Neural crest cell (in vitro differentiated cells): ENCODE measurements at regions not wholly inside any gene's neighbourhood (a gene's known extent, or its start where the extent isn't known, plus 50 kb on each side); places are given as distances from the start of the nearest gene placed in this dataset.

Experiments
- DNase-seq: peaks from one replicate; pipeline ENCODE4 v3.0.0; 2021; ENCODE audit warnings: low read depth, mixed read lengths, low spot score
- H3K27ac Mint-ChIP-seq: one replicate; pipeline ENCODE4 v1.8.0; 2021; ENCODE audit warnings: mild to moderate bottlenecking, mixed read lengths; ENCODE audit not compliant: unreplicated experiment
- H3K27me3 Mint-ChIP-seq: 2 replicates; pipeline ENCODE4 v1.8.0; 2021; ENCODE audit warnings: low read depth, mild to moderate bottlenecking, mixed read lengths
- H3K36me3 Mint-ChIP-seq: 2 replicates; pipeline ENCODE4 v1.8.0; 2021; ENCODE audit warnings: low read depth, mild to moderate bottlenecking, mixed read lengths
- H3K4me1 Mint-ChIP-seq: 2 replicates; pipeline ENCODE4 v1.8.0; 2021; ENCODE audit warnings: mixed read lengths
- H3K4me3 Mint-ChIP-seq: one replicate; pipeline ENCODE4 v1.8.0; 2021; ENCODE audit warnings: mild to moderate bottlenecking, mixed read lengths
- H3K9me3 Mint-ChIP-seq: 2 replicates; pipeline ENCODE4 v1.8.0; 2021; ENCODE audit warnings: mixed read lengths
- TF ChIP-seq, protein P1 (sequence below): fragments of 200-600 bp; sonication (generic); conservative IDR thresholded peaks from 2 replicates; pipeline ENCODE4 v1.5.0; 2021; ENCODE audit warnings: antibody characterized with exemption, mild to moderate bottlenecking

DNA sequence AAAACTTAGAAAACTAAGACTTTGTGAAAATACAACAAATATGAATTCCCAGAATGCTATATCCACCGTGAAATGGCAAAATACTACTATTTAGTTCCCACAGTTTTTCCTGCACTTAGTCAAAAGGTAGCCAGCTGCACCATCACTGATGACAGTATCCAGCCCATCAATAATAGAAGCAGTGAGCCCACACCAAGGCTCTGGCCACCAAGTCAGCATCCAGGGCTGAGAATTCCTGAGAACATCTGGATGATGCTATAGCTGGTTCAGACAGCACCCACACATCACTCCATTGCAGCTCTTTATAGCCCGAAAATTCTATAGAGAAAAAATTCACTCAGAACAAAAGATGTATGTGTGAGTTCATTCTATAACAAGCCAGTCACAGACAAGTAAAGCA, 159.1 kb upstream of the SPATS2L start:
- no peak overlapping the region for H3K27ac Mint-ChIP-seq
- TF ChIP-seq, protein P1, sequence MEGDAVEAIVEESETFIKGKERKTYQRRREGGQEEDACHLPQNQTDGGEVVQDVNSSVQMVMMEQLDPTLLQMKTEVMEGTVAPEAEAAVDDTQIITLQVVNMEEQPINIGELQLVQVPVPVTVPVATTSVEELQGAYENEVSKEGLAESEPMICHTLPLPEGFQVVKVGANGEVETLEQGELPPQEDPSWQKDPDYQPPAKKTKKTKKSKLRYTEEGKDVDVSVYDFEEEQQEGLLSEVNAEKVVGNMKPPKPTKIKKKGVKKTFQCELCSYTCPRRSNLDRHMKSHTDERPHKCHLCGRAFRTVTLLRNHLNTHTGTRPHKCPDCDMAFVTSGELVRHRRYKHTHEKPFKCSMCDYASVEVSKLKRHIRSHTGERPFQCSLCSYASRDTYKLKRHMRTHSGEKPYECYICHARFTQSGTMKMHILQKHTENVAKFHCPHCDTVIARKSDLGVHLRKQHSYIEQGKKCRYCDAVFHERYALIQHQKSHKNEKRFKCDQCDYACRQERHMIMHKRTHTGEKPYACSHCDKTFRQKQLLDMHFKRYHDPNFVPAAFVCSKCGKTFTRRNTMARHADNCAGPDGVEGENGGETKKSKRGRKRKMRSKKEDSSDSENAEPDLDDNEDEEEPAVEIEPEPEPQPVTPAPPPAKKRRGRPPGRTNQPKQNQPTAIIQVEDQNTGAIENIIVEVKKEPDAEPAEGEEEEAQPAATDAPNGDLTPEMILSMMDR = no peak
- H3K27me3 Mint-ChIP-seq = no peaks in the 10 kb centered on the region
- H3K4me3 Mint-ChIP-seq = no peak overlapping the region
- peaks cover 26% of the 10 kb centered on the region for H3K9me3 Mint-ChIP-seq
- no peak for DNase-seq
- H3K36me3 Mint-ChIP-seq = peaks cover 16% of the 10 kb centered on the region
- H3K4me1 Mint-ChIP-seq = peaks cover 6% of the 10 kb centered on the region

GRCh38 chr2:200148366-200148765, 158.1 kb upstream of the SPATS2L start:
- Mint-ChIP-seq H3K4me1 (peaks cover 6% of the 10 kb centered on the region), H3K27ac (no peak overlapping the region), H3K9me3 (peaks cover 32% of the 10 kb centered on the region), H3K36me3 (peaks cover 20% of the 10 kb centered on the region), H3K27me3 (no peaks in the 10 kb centered on the region), H3K4me3 (no peak overlapping the region)
- TF ChIP-seq, protein P1 = no peak
- DNase-seq = no peak

DNA sequence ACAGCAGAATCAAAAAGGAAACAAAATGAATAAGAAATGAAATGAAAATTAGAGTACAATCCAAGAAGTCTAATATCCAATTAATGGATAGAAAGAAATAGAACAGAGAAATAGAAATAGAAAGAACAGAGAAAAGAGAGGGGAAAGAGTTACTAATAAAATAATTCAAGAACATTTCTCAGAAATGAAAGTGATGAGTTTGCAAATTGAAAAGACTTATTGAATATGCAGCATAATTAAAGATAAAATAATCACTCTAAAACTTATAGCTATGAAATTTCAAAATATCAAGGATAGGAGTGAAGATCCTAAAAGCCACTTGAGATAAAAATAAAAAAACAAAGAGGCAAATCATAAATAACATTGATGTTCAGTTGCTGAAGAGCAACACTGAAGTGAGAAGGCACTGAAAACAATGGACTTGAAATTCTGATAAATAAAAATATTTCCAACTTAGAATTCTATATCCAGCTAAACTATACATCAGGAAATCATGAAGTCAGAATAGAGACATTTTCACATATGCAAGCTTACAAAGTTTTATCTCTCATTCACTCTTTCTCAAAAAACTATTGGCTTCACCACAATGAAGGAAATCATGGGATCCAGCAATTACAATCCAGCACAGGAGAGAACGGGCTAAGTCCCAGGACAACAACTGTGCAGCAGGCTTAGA, 155.9 kb upstream of the SPATS2L start:
- H3K9me3 Mint-ChIP-seq = peaks cover 18% of the 10 kb centered on the region
- no peak overlapping the region for H3K4me3 Mint-ChIP-seq
- peaks cover 12% of the 10 kb centered on the region for H3K36me3 Mint-ChIP-seq
- TF ChIP-seq, protein P1 = no peak
- DNase-seq = no peak
- no peaks in the 10 kb centered on the region for H3K27me3 Mint-ChIP-seq
- H3K4me1 Mint-ChIP-seq = peaks cover 6% of the 10 kb centered on the region
- H3K27ac Mint-ChIP-seq = no peak overlapping the region

GRCh38 chr2:200155652-200156051, 150.8 kb upstream of the SPATS2L start:
- H3K36me3 Mint-ChIP-seq = peaks cover 7% of the 10 kb centered on the region
- TF ChIP-seq, protein P1 = no peak
- no peak overlapping the region for H3K27ac Mint-ChIP-seq
- no peaks in the 10 kb centered on the region for H3K27me3 Mint-ChIP-seq
- H3K4me1 Mint-ChIP-seq = peaks cover 26% of the 10 kb centered on the region
- peaks cover 13% of the 10 kb centered on the region for H3K9me3 Mint-ChIP-seq
- no peak overlapping the region for H3K4me3 Mint-ChIP-seq
- DNase-seq = no peak

- TF ChIP-seq, protein P1 = no peak
- H3K27ac Mint-ChIP-seq = no peak overlapping the region
- H3K4me1 Mint-ChIP-seq = peaks cover 26% of the 10 kb centered on the region
- H3K9me3 Mint-ChIP-seq = peaks cover 9% of the 10 kb centered on the region
- no peak overlapping the region for H3K4me3 Mint-ChIP-seq
- peaks cover 4% of the 10 kb centered on the region for H3K36me3 Mint-ChIP-seq
- H3K27me3 Mint-ChIP-seq = no peaks in the 10 kb centered on the region
- DNase-seq = no peak
Measured at GRCh38 chr2:200156166-200156835, 150.2 kb upstream of the SPATS2L start.
